ENCODE measurements at regions not wholly inside any gene's neighbourhood (a gene's known extent, or its start where the extent isn't known, plus 50 kb on each side); places are given as distances from the start of the nearest gene placed in this dataset.

- Histone ChIP-seq H3K36me3 (no peaks in the 10 kb centered on the region), H3K27me3 (no peaks in the 10 kb centered on the region), H3K4me1 (peaks cover 3% of the 10 kb centered on the region; the same call in 1 of the 2 replicates), H3K9me3 (peaks cover 6% of the 10 kb centered on the region; the same call in 1 of the 2 replicates), H3K4me3 (ENCODE audit: low read depth, low read length) (no peak overlapping the region)
- TF ChIP-seq CTCF (IDR thresholded peaks at IDR 0.05; ENCODE audit: low read depth, low read length) = no peak
- DNase-seq = no peak
These were observed 238.1 kb downstream of the FBXO8 start for GRCh38 chr4:174045381-174045780.

- DNase-seq = no peak
- Histone ChIP-seq H3K36me3 (no peaks in the 10 kb centered on the region), H3K27me3 (no peaks in the 10 kb centered on the region), H3K4me1 (peaks cover 27% of the 10 kb centered on the region), H3K4me3 (ENCODE audit: low read depth, low read length) (no peak overlapping the region), H3K9me3 (peaks cover 6% of the 10 kb centered on the region; the same call in 1 of the 2 replicates)
- no peak for TF ChIP-seq CTCF (IDR thresholded peaks at IDR 0.05; ENCODE audit: low read depth, low read length)
These were observed 241.8 kb downstream of the FBXO8 start for GRCh38 chr4:174041555-174042105.

- H3K4me1 ChIP-seq = peaks cover 38% of the 10 kb centered on the region
- H3K27me3 ChIP-seq = no peaks in the 10 kb centered on the region
- H3K9me3 ChIP-seq = peaks cover 2% of the 10 kb centered on the region; the same call in 1 of the 2 replicates
- TF ChIP-seq CTCF (IDR thresholded peaks at IDR 0.05; ENCODE audit: low read depth, low read length) = no peak
- no peak overlapping the region for H3K4me3 ChIP-seq (ENCODE audit: low read depth, low read length)
- H3K36me3 ChIP-seq = no peaks in the 10 kb centered on the region
- no peak for DNase-seq
These were observed 243.2 kb downstream of the FBXO8 start for GRCh38 chr4:174040287-174040686.

- peak; percentile 40 for DNase-seq
- Histone ChIP-seq H3K4me1 (peaks cover 44% of the 10 kb centered on the region), H3K9me3 (no peaks in the 10 kb centered on the region), H3K4me3 (ENCODE audit: low read depth, low read length) (no peak overlapping the region), H3K36me3 (no peaks in the 10 kb centered on the region), H3K27me3 (no peaks in the 10 kb centered on the region)
- no peak for TF ChIP-seq CTCF (IDR thresholded peaks at IDR 0.05; ENCODE audit: low read depth, low read length)
These were observed 245.0 kb downstream of the FBXO8 start for GRCh38 chr4:174038481-174038880.

- peaks cover 44% of the 10 kb centered on the region for H3K4me1 ChIP-seq
- DNase-seq = no peak
- H3K36me3 ChIP-seq = no peaks in the 10 kb centered on the region
- no peak for TF ChIP-seq CTCF (IDR thresholded peaks at IDR 0.05; ENCODE audit: low read depth, low read length)
- no peaks in the 10 kb centered on the region for H3K9me3 ChIP-seq
- H3K4me3 ChIP-seq (ENCODE audit: low read depth, low read length) = peak overlapping the region; percentile 4
- no peaks in the 10 kb centered on the region for H3K27me3 ChIP-seq
These were observed 245.8 kb downstream of the FBXO8 start for GRCh38 chr4:174037631-174038030.

- TF ChIP-seq CTCF (IDR thresholded peaks at IDR 0.05; ENCODE audit: low read depth, low read length) = no peak
- H3K27me3 ChIP-seq = no peaks in the 10 kb centered on the region
These were observed 246.4 kb downstream of the FBXO8 start for GRCh38 chr4:174037049-174037448.

More at GRCh38 chr4:174037049-174037448, 246.4 kb downstream of the FBXO8 start:
- no peaks in the 10 kb centered on the region for H3K36me3 ChIP-seq
- DNase-seq = peak; percentile 40
- H3K9me3 ChIP-seq = no peaks in the 10 kb centered on the region
- H3K4me1 ChIP-seq = peaks cover 45% of the 10 kb centered on the region
- H3K4me3 ChIP-seq (ENCODE audit: low read depth, low read length) = peak overlapping the region; percentile 4

Measured in BE2C (cell line).